GM13976 (cell line): ENCODE measurements at regions not wholly inside any gene's neighbourhood (a gene's known extent, or its start where the extent isn't known, plus 50 kb on each side); places are given as distances from the start of the nearest gene placed in this dataset.

ENCODE experiments used
- DNase-seq: peaks from one replicate; pipeline ENCODE4 v3.0.0; 2012; ENCODE audit warnings: low spot score
- in situ Hi-C: fragments of 300-500 bp; cut with MboI; formaldehyde crosslinking; loops from one replicate; pipeline ENCODE4 v1.12.0; 2022; ENCODE audit warnings: low sequenced_read_pairs, mixed read lengths, inconsistent platforms; ENCODE audit not compliant: unreplicated experiment
- TF ChIP-seq, protein P1 (sequence below): IDR thresholded peaks from 2 replicates; pipeline ENCODE4 v1.5.1; 2012; ENCODE audit warnings: borderline replicate concordance, mild to moderate bottlenecking; ENCODE audit not compliant: insufficient read depth; ENCODE audit errors: extremely low read depth, missing control alignments, control extremely low read depth

DNA sequence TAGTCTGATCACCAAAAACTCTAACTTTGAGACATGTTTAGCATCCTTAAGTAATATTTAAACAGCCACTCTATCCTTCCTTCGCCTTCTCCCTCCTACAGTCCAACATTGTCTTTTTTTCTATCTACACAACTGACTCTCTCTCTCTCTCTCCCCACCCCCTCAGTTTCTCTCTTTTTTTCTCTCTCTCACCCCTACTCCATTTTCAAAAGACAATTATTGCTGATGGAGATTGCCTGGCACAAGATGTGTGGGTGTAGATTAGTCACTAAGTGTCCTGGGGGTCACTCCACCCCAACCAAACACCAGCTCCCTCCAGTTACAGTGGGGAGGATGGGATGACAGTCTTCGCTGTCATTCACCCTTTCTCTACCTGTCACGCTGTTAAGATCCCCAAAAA is 94.5 kb upstream of the NFIA start:
- in situ Hi-C loops: no loop called here
- TF ChIP-seq, protein P1, sequence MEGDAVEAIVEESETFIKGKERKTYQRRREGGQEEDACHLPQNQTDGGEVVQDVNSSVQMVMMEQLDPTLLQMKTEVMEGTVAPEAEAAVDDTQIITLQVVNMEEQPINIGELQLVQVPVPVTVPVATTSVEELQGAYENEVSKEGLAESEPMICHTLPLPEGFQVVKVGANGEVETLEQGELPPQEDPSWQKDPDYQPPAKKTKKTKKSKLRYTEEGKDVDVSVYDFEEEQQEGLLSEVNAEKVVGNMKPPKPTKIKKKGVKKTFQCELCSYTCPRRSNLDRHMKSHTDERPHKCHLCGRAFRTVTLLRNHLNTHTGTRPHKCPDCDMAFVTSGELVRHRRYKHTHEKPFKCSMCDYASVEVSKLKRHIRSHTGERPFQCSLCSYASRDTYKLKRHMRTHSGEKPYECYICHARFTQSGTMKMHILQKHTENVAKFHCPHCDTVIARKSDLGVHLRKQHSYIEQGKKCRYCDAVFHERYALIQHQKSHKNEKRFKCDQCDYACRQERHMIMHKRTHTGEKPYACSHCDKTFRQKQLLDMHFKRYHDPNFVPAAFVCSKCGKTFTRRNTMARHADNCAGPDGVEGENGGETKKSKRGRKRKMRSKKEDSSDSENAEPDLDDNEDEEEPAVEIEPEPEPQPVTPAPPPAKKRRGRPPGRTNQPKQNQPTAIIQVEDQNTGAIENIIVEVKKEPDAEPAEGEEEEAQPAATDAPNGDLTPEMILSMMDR: no peak
- no peak for DNase-seq

DNA sequence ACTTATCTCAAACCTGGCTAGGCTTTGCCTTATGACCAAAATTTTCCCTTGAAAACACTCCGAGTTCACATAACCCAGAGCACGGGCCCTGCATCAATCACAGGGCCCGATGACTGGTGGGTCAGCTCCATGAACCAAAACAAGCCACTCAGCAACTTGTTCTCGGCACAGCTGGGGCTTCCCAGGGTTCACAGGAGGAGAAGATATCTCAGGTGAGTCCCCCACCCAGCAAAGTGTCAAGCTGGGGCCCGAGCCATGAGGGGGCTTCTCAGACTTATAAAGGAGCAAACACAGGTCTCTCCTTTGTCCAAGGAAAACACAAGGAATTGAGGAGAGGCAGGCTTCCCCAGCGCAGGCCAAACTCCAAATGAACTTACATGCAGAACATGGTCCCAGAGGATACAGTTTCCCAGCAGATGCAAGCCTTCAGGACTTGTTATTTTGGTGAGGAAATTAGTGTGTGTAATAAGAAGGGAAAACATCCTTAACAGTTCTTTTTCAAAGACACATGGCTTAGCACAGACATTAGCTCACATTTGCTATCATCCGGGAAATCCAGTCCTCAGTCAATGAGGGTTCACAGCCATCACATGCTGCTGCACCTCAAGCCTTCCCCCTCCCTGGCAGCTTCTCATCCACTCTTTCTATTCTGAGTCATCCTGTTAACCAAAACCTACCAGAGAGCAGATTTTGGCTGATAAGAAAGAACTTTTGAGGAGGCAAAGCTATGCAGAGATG is 98.1 kb upstream of the NFIA start:
- TF ChIP-seq, protein P1: no peak
- no peak for DNase-seq
- in situ Hi-C loops: no loop called here

DNA sequence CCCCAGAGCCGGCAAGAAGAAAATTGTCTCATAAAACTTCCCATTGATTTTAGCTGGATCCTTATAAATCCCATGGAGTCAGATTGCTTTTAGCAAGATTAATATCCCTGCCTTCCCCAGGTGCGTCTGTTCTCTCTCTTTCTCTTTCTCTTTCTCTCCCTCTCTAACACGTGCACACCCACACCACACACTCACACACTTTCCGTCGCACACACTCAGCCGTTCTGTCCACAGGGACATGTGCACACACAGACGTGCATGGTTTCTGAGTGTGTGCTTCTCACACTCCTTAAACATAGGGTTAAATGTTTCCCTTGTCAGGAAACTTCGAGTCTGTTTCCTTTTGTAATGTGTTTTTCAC is 98.7 kb upstream of the NFIA start:
- in situ Hi-C loops: no loop called here

DNA sequence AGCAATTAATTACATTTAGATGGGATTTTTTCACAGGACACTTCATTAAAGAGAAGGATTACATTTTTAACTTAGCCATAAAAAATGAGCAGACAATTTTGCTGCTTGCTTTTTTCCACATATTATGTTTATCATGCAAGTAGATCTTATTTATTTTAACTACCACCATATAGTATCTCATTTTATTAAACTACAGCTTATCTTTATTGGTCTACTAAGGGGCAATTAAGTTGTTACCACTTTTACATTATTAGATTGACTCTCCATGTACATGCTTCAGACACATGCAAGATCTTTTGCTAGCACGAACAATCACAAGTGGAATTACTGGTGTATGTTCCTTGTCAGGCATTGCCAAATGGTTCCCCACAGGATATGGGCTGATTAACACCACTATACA is 99.8 kb upstream of the NFIA start:
- no peak for DNase-seq
- TF ChIP-seq, protein P1: no peak
- in situ Hi-C loops: no loop called here

More for the DNA sequence above, 98.7 kb upstream of the NFIA start:
- TF ChIP-seq, protein P1: no peak
- no peak for DNase-seq

DNA sequence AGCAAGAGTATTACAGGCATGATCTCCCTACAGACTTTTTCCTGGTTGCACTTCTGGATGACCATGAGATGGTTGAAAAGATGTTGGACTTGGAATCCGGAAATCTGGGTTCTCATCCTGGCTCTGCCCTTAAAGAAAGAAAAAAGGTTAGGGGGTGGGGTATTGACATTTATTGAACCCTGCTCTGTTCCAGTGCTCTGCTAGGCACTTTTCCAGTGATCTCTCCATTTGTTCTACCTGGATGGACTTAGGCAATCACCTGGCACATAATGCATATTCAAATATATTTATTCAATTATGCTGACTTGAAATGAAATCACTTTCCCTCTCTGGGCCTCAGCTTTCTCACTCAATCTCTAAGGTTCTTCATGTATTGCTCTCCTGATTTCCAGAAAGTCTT is 101.0 kb upstream of the NFIA start:
- TF ChIP-seq, protein P1: no peak
- in situ Hi-C loops: no loop called here
- DNase-seq: no peak

DNA sequence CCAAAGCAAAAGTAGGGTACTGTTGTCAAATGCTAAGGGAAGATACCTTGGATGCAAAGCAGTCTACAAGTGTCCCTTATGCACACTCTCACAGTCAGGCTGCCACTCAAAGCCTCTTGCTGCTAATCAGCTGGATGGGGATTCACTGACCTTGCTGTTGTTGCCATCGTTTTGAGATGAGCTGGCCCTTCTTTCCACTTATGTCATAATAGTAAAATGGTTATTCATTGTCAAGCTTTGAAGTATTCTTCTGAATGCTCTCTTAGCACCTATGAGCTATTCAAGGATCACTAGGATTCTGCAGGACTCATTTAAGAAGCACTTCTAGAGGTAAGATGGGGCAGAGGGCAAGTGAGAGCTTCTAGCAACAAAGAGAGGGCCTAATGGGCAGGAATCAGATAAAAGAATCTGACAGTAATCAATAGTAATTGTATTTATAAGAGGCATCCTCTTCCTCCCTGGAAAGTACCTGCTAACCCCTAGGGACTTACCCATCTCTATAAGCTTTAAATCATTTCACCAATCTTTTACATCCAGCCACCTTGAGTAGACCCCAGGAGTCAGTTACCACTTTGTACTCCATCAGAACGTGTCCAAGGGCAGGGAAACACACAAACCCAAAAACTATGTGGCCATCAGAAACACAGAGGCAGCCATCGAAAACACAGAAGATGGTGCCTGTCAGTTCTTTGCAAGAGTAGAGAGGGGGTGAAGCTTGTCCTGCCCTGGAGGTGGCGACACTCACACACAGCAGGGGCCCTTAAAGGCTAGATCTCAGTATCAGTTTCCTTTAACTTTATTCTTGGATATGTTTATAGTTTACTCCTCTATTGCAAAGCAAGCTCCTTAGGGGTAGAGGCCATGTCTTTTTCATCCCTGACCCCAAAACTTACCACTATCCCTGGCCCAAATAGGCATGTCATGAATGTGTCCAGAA is 103.7 kb upstream of the NFIA start:
- in situ Hi-C loops: no loop called here
- DNase-seq: peak; percentile 45
- TF ChIP-seq, protein P1: no peak
